Adrenal gland (tissue), 9 donors: ENCODE measurements at regions not wholly inside any gene's neighbourhood (a gene's known extent, or its start where the extent isn't known, plus 50 kb on each side); places are given as distances from the start of the nearest gene placed in this dataset.

Experiments used
- DNase-seq, 7 donors: peaks; one replicate each; pipeline ENCODE4 v3.0.0-alpha.2; 2019 to 2020
- H3K27ac ChIP-seq, 5 donors: fragments of 200-600 bp; sonication (generic) in 4 of 5; 1 replicate in 3 of 5; 2 replicates in 2 of 5; pipeline versions ENCODE4 v1.5.1 to v1.8.0; 2016 to 2020; ENCODE audit warnings: mild to moderate bottlenecking in 1 of 5
- H3K27me3 ChIP-seq: fragments of 200-600 bp; 2 replicates; pipeline ENCODE4 v1.8.0; 2021
- H3K36me3 ChIP-seq, 2 donors: fragments of 200-600 bp; replicated peaks in 1 of 2; 1 replicate in 1 of 2; 2 replicates in 1 of 2; pipeline versions ENCODE4 v1.5.1 to v1.8.0; 2018 to 2022
- H3K4me1 ChIP-seq, 2 donors: fragments of 200-600 bp; replicated peaks in 1 of 2; 1 replicate in 1 of 2; 2 replicates in 1 of 2; pipeline versions ENCODE4 v1.5.1 to v1.8.0; 2018 to 2021
- H3K4me3 ChIP-seq, 4 donors: fragments of 200-600 bp; sonication (generic) in 3 of 4; one replicate each; pipeline ENCODE4 v1.5.1; 2016 to 2018
- H3K9me3 ChIP-seq, 3 donors: fragments of 200-600 bp; sonication (generic) in 1 of 3; replicated peaks in 1 of 3; 1 replicate in 2 of 3; 2 replicates in 1 of 3; pipeline versions ENCODE4 v1.5.1 to v1.8.0; 2016 to 2021
- CTCF ChIP-seq, 6 experiments: fragments of 450-650 bp in 4 of 6; fragments of 200-600 bp in 2 of 6; sonication (generic) in 1 of 6; IDR thresholded peaks; 1 replicate in 5 of 6; 2 replicates in 1 of 6; pipeline versions ENCODE4 v1.5.1 to v1.8.0; 2016 to 2021; ENCODE audit warnings: antibody characterized with exemption in 6 of 6, mild to moderate bottlenecking in 2 of 6, moderate library complexity in 1 of 6
- POLR2A ChIP-seq, 2 donors: fragments of 450-650 bp; IDR thresholded peaks; one replicate each; pipeline ENCODE4 v1.6.1; 2017; ENCODE audit warnings: antibody characterized with exemption in 2 of 2, mild to moderate bottlenecking in 2 of 2, moderate library complexity in 1 of 2
- WGBS, 4 donors: extraction: QIAGEN DNeasy Blood & Tissue Kit in 2 of 4; methylation state at CpG; one replicate each; pipeline versions ENCODE4 v1.1.5 to v1.1.7; 2013 to 2017; 5-methylcytosine and 5-hydroxymethylcytosine counted together
- intact Hi-C, 2 donors: fragments of 100-400 bp; cut with DNase I; formaldehyde crosslinking; loops; one replicate each; pipeline versions ENCODE4 v1.14.1 to v1.15.0; 2022 to 2023
- donor health status: healthy with polysubstance abuse.
- donor health status: Bipolar disorder and iron deficiency.
- donor health status: DM: yes; HTN: yes; CAD: no.
- donor health status: DM: no; HTN: no; CAD: no.
- donor health status: DM: no; HTN: no; CAD: no.

DNA sequence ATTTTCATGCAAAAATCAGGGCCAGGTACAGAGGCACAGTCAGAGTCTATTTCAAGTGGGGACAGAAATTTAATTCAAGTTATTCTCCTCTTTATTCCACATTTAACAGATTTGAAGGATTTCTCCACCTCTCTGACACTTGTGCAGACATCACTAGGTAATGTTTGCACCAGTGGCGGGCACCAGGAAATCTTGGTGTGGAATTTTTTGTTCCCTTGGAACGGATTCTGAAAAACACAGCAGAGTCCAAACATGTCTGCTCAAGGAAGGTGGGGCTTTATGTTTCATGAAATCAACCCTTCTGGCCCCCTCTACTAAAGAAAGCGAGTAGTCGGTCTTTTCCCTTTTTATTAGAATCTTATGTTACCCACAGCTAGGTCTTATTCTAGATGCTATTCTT is 271.2 kb upstream of the MDFIC2 start:
- WGBS, 4 donors, result 85 to 95% (median 90%) methylated on average over 4 of the region's 4 CpGs
- Histone ChIP-seq H3K27ac (no peak overlapping the region), H3K36me3 (no peaks in the 10 kb centered on the region), H3K27me3 (no peaks in the 10 kb centered on the region), H3K4me1 (no peaks in the 10 kb centered on the region), H3K9me3 (no peaks in the 10 kb centered on the region), H3K4me3 (no peak overlapping the region)
- TF ChIP-seq CTCF (IDR thresholded peaks at IDR 0.05) (no peak), POLR2A (IDR thresholded peaks at IDR 0.05) (no peak)
- DNase-seq, result no peak
- intact Hi-C loops, result no loop called here

DNA sequence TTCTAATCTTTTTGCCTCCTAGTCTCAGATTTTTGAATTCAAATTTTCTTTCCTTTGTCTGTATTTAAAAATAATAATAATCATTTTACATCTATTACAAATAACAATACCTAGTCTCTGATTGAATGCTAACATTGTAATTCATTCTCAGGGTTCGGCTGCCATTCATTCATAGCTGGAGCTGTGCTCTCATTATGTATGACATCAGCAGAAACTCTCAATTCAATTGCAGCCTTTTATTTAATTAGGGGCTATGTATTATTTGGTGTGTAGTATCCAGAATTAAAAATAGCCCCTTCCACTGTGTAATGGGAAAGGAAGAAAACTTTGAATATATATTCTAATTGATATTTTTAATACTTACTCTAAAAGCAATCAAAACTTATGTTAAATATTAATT is 270.4 kb upstream of the MDFIC2 start:
- Histone ChIP-seq H3K9me3 (no peaks in the 10 kb centered on the region), H3K27me3 (no peaks in the 10 kb centered on the region), H3K27ac (no peak overlapping the region), H3K36me3 (no peaks in the 10 kb centered on the region), H3K4me1 (no peaks in the 10 kb centered on the region), H3K4me3 (no peak overlapping the region)
- TF ChIP-seq POLR2A (IDR thresholded peaks at IDR 0.05), result no peak
- TF ChIP-seq CTCF (IDR thresholded peaks at IDR 0.05), result no peak
- 62 to 86% (median 78%) methylated on average over 1 of the region's 1 CpG for WGBS, 4 donors
- DNase-seq, result no peak
- intact Hi-C loops, result no loop called here

DNA sequence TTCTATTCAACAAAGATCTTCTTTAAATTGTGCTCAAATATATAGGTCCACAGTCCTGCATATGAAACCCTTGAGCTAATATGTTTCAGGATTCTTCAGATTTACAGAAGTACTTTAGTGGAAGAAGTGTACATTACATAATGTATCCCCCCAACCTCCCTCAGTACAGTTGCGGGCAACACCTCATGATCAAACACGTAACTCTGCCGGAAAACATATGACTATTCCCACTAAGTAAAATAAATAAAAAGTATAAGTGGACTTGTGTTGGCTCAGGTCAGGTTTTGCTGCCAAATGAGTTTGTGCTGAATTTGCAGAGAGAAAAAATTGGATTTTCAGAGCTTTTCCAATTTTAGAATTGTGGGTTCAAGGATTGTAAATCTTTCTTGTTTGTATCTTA is 267.6 kb upstream of the MDFIC2 start:
- H3K27me3 ChIP-seq, result no peaks in the 10 kb centered on the region
- H3K36me3 ChIP-seq, result no peaks in the 10 kb centered on the region
- DNase-seq, result no peak
- no peak for TF ChIP-seq POLR2A (IDR thresholded peaks at IDR 0.05)
- TF ChIP-seq CTCF (IDR thresholded peaks at IDR 0.05), result no peak
- intact Hi-C loops, result no loop called here
- WGBS, 4 donors, result 85 to 92% (median 87%) methylated on average over 3 of the region's 3 CpGs
- H3K27ac ChIP-seq, result no peak overlapping the region
- H3K4me3 ChIP-seq, result no peak overlapping the region
- no peaks in the 10 kb centered on the region for H3K9me3 ChIP-seq
- H3K4me1 ChIP-seq, result no peaks in the 10 kb centered on the region

GRCh38 chr3:70571696-70572095 is 259.3 kb upstream of the MDFIC2 start:
- Histone ChIP-seq H3K27ac (no peak overlapping the region), H3K9me3 (no peaks in the 10 kb centered on the region), H3K27me3 (no peaks in the 10 kb centered on the region), H3K4me1 (no peaks in the 10 kb centered on the region), H3K4me3 (no peak overlapping the region), H3K36me3 (no peaks in the 10 kb centered on the region)
- no peak for TF ChIP-seq POLR2A (IDR thresholded peaks at IDR 0.05)
- no peak for TF ChIP-seq CTCF (IDR thresholded peaks at IDR 0.05)
- 76 to 93% (median 87%) methylated on average over 1 of the region's 1 CpG for WGBS, 4 donors
- DNase-seq, result no peak
- intact Hi-C loops, result no loop called here
